ENCODE measurements at regions not wholly inside any gene's neighbourhood (a gene's known extent, or its start where the extent isn't known, plus 50 kb on each side); places are given as distances from the start of the nearest gene placed in this dataset.

- DNase-seq (ENCODE audit: low read depth, low spot score): no peak
Measured at GRCh38 chr13:106383791-106384190, 151.7 kb downstream of the EFNB2 start.

- no peak for DNase-seq (ENCODE audit: low read depth, low spot score)
Measured at GRCh38 chr13:106382534-106382933, 152.9 kb downstream of the EFNB2 start.

- peak; percentile 69 for DNase-seq (ENCODE audit: low read depth, low spot score)
Measured at GRCh38 chr13:106381091-106381490, 154.4 kb downstream of the EFNB2 start.

GRCh38 chr13:106377931-106378662, 157.4 kb downstream of the EFNB2 start:
- DNase-seq (ENCODE audit: low read depth, low spot score): no peak

GRCh38 chr13:106377341-106377740, 158.1 kb downstream of the EFNB2 start:
- no peak for DNase-seq (ENCODE audit: low read depth, low spot score)

GRCh38 chr13:106376401-106377112, 158.9 kb downstream of the EFNB2 start:
- DNase-seq (ENCODE audit: low read depth, low spot score): no peak

- no peak for DNase-seq (ENCODE audit: low read depth, low spot score)
Measured at GRCh38 chr13:106375085-106375484, 160.4 kb downstream of the EFNB2 start.

GRCh38 chr13:106374631-106375030, 160.8 kb downstream of the EFNB2 start:
- DNase-seq (ENCODE audit: low read depth, low spot score): no peak

- no peak for DNase-seq (ENCODE audit: low read depth, low spot score)
Measured at GRCh38 chr13:106373989-106374572, 161.4 kb downstream of the EFNB2 start.

GRCh38 chr13:106373304-106373988, 162.0 kb downstream of the EFNB2 start:
- no peak for DNase-seq (ENCODE audit: low read depth, low spot score)

GRCh38 chr13:106372199-106373155, 163.0 kb downstream of the EFNB2 start:
- no peak for DNase-seq (ENCODE audit: low read depth, low spot score)

GRCh38 chr13:106371024-106371423, 164.4 kb downstream of the EFNB2 start:
- no peak for DNase-seq (ENCODE audit: low read depth, low spot score)

GRCh38 chr13:106369858-106370257, 165.6 kb downstream of the EFNB2 start:
- no peak for DNase-seq (ENCODE audit: low read depth, low spot score)

GRCh38 chr13:106369091-106369490, 166.4 kb downstream of the EFNB2 start:
- no peak for DNase-seq (ENCODE audit: low read depth, low spot score)

- no peak for DNase-seq (ENCODE audit: low read depth, low spot score)
Measured at GRCh38 chr13:106367361-106367971, 168.0 kb downstream of the EFNB2 start.

GRCh38 chr13:106362707-106363106, 172.8 kb downstream of the EFNB2 start:
- DNase-seq (ENCODE audit: low read depth, low spot score): no peak

- no peak for DNase-seq (ENCODE audit: low read depth, low spot score)
Measured at GRCh38 chr13:106361621-106362020, 173.8 kb downstream of the EFNB2 start.

- DNase-seq (ENCODE audit: low read depth, low spot score): no peak
Measured at GRCh38 chr13:106357198-106357597, 178.3 kb downstream of the EFNB2 start.

GRCh38 chr13:106355866-106356265, 179.6 kb downstream of the EFNB2 start:
- DNase-seq (ENCODE audit: low read depth, low spot score): no peak

- no peak for DNase-seq (ENCODE audit: low read depth, low spot score)
Measured at GRCh38 chr13:106354961-106355360, 180.5 kb downstream of the EFNB2 start.

GRCh38 chr13:106352850-106353249, 182.6 kb downstream of the EFNB2 start:
- DNase-seq (ENCODE audit: low read depth, low spot score): no peak

Data from ELF-1 (cell line).